Lung (tissue), 11 donors: ENCODE measurements at regions not wholly inside any gene's neighbourhood (a gene's known extent, or its start where the extent isn't known, plus 50 kb on each side); places are given as distances from the start of the nearest gene placed in this dataset.

Experiments
- ATAC-seq: fragments of 200-7000 bp; cut with Tn5 transposase; one replicate; pipeline ENCODE4 v1.9.1; 2020; ENCODE audit warnings: moderate number of reproducible peaks; ENCODE audit not compliant: insufficient read depth, low FRiP score
- DNase-seq, 3 donors: peaks; one replicate each; pipeline ENCODE4 v3.0.0-alpha.2; 2013 to 2017
- H3K27ac ChIP-seq, 2 donors: one replicate each; pipeline ENCODE4 v1.5.1; 2013; ENCODE audit warnings: mild to moderate bottlenecking in 2 of 2, moderate library complexity in 2 of 2, control low read depth in 1 of 2, inconsistent platforms in 1 of 2, low read depth in 1 of 2, low read length in 1 of 2
- H3K27me3 ChIP-seq, 3 donors: one replicate each; pipeline ENCODE4 v1.5.1; 2013; ENCODE audit warnings: low read length in 2 of 3; ENCODE audit not compliant: control insufficient read depth in 3 of 3, insufficient read depth in 3 of 3
- H3K36me3 ChIP-seq, 4 donors: one replicate each; pipeline ENCODE4 v1.5.1; 2013; ENCODE audit warnings: low read length in 4 of 4, mild to moderate bottlenecking in 1 of 4, moderate library complexity in 1 of 4; ENCODE audit not compliant: control insufficient read depth in 4 of 4, insufficient read depth in 4 of 4
- H3K4me1 ChIP-seq, 5 donors: one replicate each; pipeline ENCODE4 v1.5.1; 2013; ENCODE audit warnings: low read length in 5 of 5, mild to moderate bottlenecking in 2 of 5, moderate library complexity in 1 of 5; ENCODE audit not compliant: control insufficient read depth in 5 of 5, insufficient read depth in 5 of 5
- H3K4me3 ChIP-seq: one replicate; pipeline ENCODE4 v1.5.1; 2013; ENCODE audit warnings: mild to moderate bottlenecking, control low read depth, moderate library complexity
- H3K9ac ChIP-seq, 2 donors: one replicate each; pipeline ENCODE4 v1.5.1; 2013; ENCODE audit warnings: low read length in 2 of 2, control low read depth in 1 of 2; ENCODE audit not compliant: insufficient read depth in 1 of 2
- H3K9me3 ChIP-seq, 4 donors: one replicate each; pipeline ENCODE4 v1.5.1; 2013; ENCODE audit warnings: low read length in 3 of 4, mild to moderate bottlenecking in 1 of 4, moderate library complexity in 1 of 4; ENCODE audit not compliant: control insufficient read depth in 4 of 4, insufficient read depth in 3 of 4
- CTCF ChIP-seq: IDR thresholded peaks from 2 replicates; pipeline ENCODE4 v1.5.1; 2012; ENCODE audit warnings: mild to moderate bottlenecking; ENCODE audit errors: control extremely low read depth, extremely low read depth
- WGBS, 2 donors: extraction: QIAGEN DNeasy Blood & Tissue Kit; methylation state at CpG; one replicate each; pipeline ENCODE4 v1.1.7; 2013; 5-methylcytosine and 5-hydroxymethylcytosine counted together
- donor health status: control.
- donor health status: control.
- donor health status: Bipolar disorder and iron deficiency.
- donor health status: healthy.
- donor health status: DM: yes; HTN: yes; CAD: no.

DNA sequence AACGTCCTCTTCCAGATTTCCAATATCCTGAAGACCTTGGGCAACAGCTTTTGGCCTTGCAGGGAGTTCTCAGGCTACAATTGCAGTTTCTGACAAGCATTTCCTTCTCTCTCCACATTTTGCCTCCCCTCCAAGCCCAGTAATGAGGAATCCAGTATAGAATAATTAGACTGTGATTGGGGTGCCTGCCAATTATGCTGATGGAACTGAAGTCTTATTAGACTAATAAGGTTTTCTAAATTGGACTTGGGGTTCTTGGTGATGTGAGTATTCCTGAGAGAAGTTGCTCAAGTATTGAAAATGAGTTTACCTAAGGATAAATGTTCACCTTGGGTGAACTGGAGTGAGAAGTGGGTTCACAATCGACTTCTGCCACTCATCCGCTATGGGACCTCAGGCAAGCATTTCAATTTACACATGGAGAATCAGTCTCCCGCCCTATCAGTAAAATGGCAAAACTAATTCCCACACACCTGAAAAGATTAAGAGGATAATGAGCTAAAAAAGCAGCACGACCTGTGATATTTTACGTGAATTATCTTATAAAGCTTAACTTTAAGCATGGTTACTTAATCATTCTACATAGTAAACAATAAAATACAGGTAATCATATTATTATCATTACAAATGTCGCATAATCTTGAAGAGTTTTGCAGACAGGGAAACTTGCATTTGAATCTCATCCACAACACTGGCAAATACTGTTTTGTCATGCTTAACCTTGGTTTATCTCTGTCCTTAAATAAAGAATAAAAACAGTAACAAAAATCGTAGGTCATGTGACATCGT lies 628.0 kb downstream of the TMEM114 start:
- H3K27ac ChIP-seq, result no peak overlapping the region
- no peaks in the 10 kb centered on the region for H3K9me3 ChIP-seq
- no peak overlapping the region for H3K4me3 ChIP-seq
- TF ChIP-seq CTCF, result no peak
- H3K4me1 ChIP-seq, result no peaks in the 10 kb centered on the region
- DNase-seq (no peak), ATAC-seq (no peak)
- H3K36me3 ChIP-seq, result no peaks in the 10 kb centered on the region
- WGBS, 2 donors, result 76 to 86% methylated on average over 9 of the region's 9 CpGs
- peaks cover 0 to 3% (median 0%) of the 10 kb centered on the region in 3 donors for H3K27me3 ChIP-seq
- H3K9ac ChIP-seq, result no peak overlapping the region

GRCh38 chr16:7957151-7957550 lies 624.5 kb downstream of the RBFOX1 start:
- no peak overlapping the region for H3K9ac ChIP-seq
- no peak overlapping the region for H3K27ac ChIP-seq
- H3K36me3 ChIP-seq, result no peaks in the 10 kb centered on the region
- peaks cover 0 to 3% (median 0%) of the 10 kb centered on the region in 4 donors for H3K9me3 ChIP-seq
- WGBS, 2 donors, result 80 to 82% methylated on average over 3 of the region's 3 CpGs
- ATAC-seq, result no peak
- H3K4me1 ChIP-seq, result no peaks in the 10 kb centered on the region
- no peak for DNase-seq
- no peak overlapping the region for H3K4me3 ChIP-seq
- H3K27me3 ChIP-seq, result no peaks in the 10 kb centered on the region
- TF ChIP-seq CTCF, result no peak

- TF ChIP-seq CTCF, result no peak
- Histone ChIP-seq H3K4me1 (no peaks in the 10 kb centered on the region), H3K27ac (no peak overlapping the region), H3K36me3 (no peaks in the 10 kb centered on the region), H3K4me3 (no peak overlapping the region), H3K27me3 (no peaks in the 10 kb centered on the region), H3K9me3 (peaks cover 0 to 3% (median 0%) of the 10 kb centered on the region in 4 donors), H3K9ac (no peak overlapping the region)
- DNase-seq (no peak), ATAC-seq (no peak)
- 75 to 83% methylated on average over 1 of the region's 1 CpG for WGBS, 2 donors
These were observed 620.7 kb downstream of the RBFOX1 start for GRCh38 chr16:7953360-7953759.
